Endothelial cell of umbilical vein (primary cell): ENCODE measurements at regions not wholly inside any gene's neighbourhood (a gene's known extent, or its start where the extent isn't known, plus 50 kb on each side); places are given as distances from the start of the nearest gene placed in this dataset.

ENCODE experiments used
- CTCF ChIP-seq, 2 donors: IDR thresholded peaks; 1 replicate in 1 of 2; 2 replicates in 1 of 2; pipeline ENCODE4 v1.5.1; 2011; ENCODE audit warnings: low read length in 2 of 2, mild to moderate bottlenecking in 2 of 2, moderate library complexity in 2 of 2, control low read depth in 1 of 2, inconsistent platforms in 1 of 2, low read depth in 1 of 2; ENCODE audit not compliant: insufficient read depth in 1 of 2; ENCODE audit errors: extremely low read depth in 1 of 2
- EZH2 ChIP-seq: IDR thresholded peaks from 2 replicates; pipeline ENCODE4 v1.6.1; 2012; ENCODE audit warnings: borderline replicate concordance, low read depth, mild to moderate bottlenecking, moderate library complexity, low read length, inconsistent platforms; ENCODE audit not compliant: severe bottlenecking
- FOS ChIP-seq: IDR thresholded peaks from 2 replicates; pipeline ENCODE4 v1.6.1; 2011; ENCODE audit warnings: mild to moderate bottlenecking, low read length, moderate library complexity, borderline replicate concordance; ENCODE audit not compliant: insufficient read depth
- GATA2 ChIP-seq: IDR thresholded peaks from 2 replicates; pipeline ENCODE4 v1.7.0; 2011; ENCODE audit warnings: low read depth, mild to moderate bottlenecking, moderate library complexity, mixed read lengths, low read length; ENCODE audit not compliant: insufficient read length, insufficient read depth
- JUN ChIP-seq: IDR thresholded peaks from 2 replicates; pipeline ENCODE4 v1.6.1; 2011; ENCODE audit warnings: borderline replicate concordance, low read depth; ENCODE audit not compliant: insufficient read length, insufficient read depth
- MYC ChIP-seq: IDR thresholded peaks from one replicate; pipeline ENCODE4 v1.6.1; 2011; ENCODE audit warnings: mild to moderate bottlenecking, low read depth, low read length
- POLR2A ChIP-seq: IDR thresholded peaks from 2 replicates; pipeline ENCODE4 v1.6.1; 2012; ENCODE audit warnings: low read depth, mild to moderate bottlenecking, control low read depth, low read length
- POLR2AphosphoS5 ChIP-seq: IDR thresholded peaks from 2 replicates; pipeline ENCODE4 v1.6.1; 2012; ENCODE audit warnings: low read depth, mild to moderate bottlenecking, control low read depth, low read length, moderate library complexity; ENCODE audit not compliant: insufficient read depth
- TF ChIP-seq, protein P1 (sequence below): IDR thresholded peaks from 2 replicates; pipeline ENCODE4 v1.6.1; 2011; ENCODE audit not compliant: insufficient read depth, insufficient read length

GRCh38 chr16:72469932-72470331 lies 298.0 kb upstream of the PMFBP1 start:
- TF ChIP-seq CTCF (IDR thresholded peaks at IDR 0.05; ENCODE audit: extremely low read depth in 1 of 2, insufficient read depth in 1 of 2, low read depth in 1 of 2, low read length in 2 of 2) = no peak
- TF ChIP-seq, protein P1, sequence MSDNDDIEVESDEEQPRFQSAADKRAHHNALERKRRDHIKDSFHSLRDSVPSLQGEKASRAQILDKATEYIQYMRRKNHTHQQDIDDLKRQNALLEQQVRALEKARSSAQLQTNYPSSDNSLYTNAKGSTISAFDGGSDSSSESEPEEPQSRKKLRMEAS = no peak
- no peak for TF ChIP-seq EZH2
- TF ChIP-seq POLR2A = no peak
- no peak for TF ChIP-seq POLR2AphosphoS5
- TF ChIP-seq FOS = no peak
- no peak for TF ChIP-seq MYC
- no peak for TF ChIP-seq GATA2
- TF ChIP-seq JUN = no peak
